H7 (cell line): ENCODE measurements at regions not wholly inside any gene's neighbourhood (a gene's known extent, or its start where the extent isn't known, plus 50 kb on each side); places are given as distances from the start of the nearest gene placed in this dataset.
A peak's percentile ranks its signal among the peaks of the same experiment; 100 is the strongest.
"Not testable (repeated sequence)": the region's sequence is repeated elsewhere in the genome, so short reads cannot be mapped to it uniquely, and the experiment has no call there.

Experiments used
- DNase-seq: peaks from one replicate; pipeline ENCODE4 v3.0.0; 2012
- H3K27me3 ChIP-seq: 2 replicates; pipeline ENCODE4 v1.6.0; 2011; ENCODE audit warnings: mild to moderate bottlenecking, low read length; ENCODE audit not compliant: control insufficient read depth, insufficient read depth
- H3K36me3 ChIP-seq: replicated peaks from 2 replicates; pipeline ENCODE4 v1.5.1; 2011; ENCODE audit warnings: low read length; ENCODE audit not compliant: control insufficient read depth, insufficient read depth
- H3K4me3 ChIP-seq: 2 replicates; pipeline ENCODE4 v1.5.1; 2011; ENCODE audit warnings: low read depth, mild to moderate bottlenecking, control low read depth, low read length, moderate library complexity; ENCODE audit not compliant: insufficient read depth

DNA sequence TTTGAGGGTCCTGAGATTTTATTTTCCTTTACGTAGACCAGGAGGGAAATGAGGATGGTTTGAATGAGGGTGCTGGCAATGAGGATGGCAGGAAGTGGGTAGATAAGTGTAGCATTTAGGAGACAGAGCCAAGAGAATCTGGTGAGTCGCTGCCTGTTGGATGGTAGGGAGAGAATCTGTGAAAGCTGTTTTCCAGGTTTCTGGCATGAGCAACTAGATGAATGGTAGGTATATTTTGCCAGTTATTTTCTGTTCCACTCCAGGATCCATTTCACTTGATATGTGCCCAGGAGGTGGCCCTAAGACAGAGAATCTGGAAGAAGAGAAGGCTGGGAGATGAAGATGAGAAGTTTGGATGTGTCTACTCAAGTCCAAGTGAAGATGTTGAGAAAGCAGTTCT lies 63.3 kb upstream of the VIPR2 start:
- no peak for DNase-seq
- H3K4me3 ChIP-seq: no peak overlapping the region
- H3K27me3 ChIP-seq: no peaks in the 10 kb centered on the region
- no peaks in the 10 kb centered on the region for H3K36me3 ChIP-seq

DNA sequence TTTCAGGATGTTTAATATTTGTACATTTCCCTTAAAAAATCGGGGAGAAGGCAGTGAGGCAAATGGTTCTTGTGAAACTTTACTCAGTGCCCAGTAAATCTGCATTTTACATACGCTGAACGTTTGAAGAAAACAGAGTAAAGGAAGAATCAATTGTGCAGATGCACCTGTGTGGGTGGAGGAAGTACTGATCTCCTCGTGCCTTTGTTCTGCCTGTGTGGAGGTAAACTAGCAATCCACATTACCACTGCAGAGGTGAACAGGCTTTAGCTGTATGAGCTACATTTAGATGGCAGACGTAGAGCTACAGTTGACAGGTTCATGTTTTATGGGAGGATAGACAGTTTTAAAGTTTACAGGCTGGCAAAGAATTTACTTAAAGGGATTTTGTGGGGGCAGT lies 62.7 kb upstream of the VIPR2 start:
- H3K27me3 ChIP-seq: no peaks in the 10 kb centered on the region
- no peaks in the 10 kb centered on the region for H3K36me3 ChIP-seq
- no peak for DNase-seq
- H3K4me3 ChIP-seq: no peak overlapping the region

DNA sequence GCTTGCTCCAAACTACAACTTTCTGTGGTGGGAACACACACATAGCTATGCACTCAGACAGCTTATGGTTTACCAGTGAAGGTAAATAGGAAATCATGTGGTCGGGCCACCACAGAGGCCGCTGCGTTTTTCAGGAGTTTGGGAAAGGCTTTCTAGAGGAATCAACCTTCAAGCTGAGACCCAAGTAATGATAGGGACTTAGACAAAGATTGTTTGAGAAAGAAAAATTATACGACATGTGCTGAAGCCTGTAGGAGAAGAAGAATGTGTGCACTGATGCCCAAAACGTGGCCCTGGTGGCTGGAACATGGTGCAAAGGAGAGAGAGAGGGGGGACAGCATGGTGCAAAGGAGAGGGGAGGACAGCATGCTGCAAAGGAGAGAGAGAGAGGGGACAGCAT lies 61.2 kb upstream of the VIPR2 start:
- no peak overlapping the region for H3K4me3 ChIP-seq
- H3K27me3 ChIP-seq: no peaks in the 10 kb centered on the region
- H3K36me3 ChIP-seq: no peaks in the 10 kb centered on the region
- DNase-seq: no peak

DNA sequence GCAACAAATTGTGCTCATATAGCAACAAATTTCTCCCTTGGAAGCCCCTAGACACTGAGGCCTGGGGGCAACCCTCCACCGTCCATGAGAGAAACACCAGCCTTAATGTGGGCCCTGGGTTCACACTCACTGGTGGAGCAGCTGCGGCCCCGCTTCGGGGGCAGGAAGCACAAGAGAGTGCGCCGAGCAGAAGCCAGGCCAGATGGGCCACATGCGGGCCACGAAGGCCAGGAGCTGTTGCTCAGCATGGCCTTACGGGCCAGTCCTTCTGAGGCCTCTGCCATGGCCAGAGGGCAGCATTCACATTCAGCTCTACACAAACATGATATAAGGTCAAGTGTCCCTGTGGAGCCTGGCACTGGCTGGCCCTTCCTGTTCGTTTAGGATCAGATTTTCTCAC lies 60.0 kb upstream of the VIPR2 start:
- no peak for DNase-seq
- Histone ChIP-seq H3K36me3 (no peaks in the 10 kb centered on the region), H3K4me3 (no peak overlapping the region), H3K27me3 (no peaks in the 10 kb centered on the region)

DNA sequence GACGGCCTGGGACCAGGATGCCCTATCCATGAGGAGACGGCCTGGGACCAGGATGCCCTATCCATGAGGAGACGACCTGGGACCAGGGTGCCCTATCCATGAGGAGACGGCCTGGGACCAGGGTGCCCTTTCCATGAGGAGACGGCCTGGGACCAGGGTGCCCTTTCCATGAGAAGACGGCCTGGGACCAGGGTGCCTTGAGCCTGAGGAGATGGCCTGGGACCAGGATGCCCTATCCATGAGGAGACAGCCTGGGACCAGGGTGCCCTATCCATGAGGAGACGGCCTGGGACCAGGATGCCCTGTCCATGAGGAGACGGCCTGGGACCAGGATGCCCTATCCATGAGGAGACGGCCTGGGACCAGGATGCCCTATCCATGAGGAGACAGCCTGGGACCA lies 58.6 kb upstream of the VIPR2 start:
- not testable (repeated sequence) for DNase-seq, H3K4me3 ChIP-seq, H3K27me3 ChIP-seq, H3K36me3 ChIP-seq

DNA sequence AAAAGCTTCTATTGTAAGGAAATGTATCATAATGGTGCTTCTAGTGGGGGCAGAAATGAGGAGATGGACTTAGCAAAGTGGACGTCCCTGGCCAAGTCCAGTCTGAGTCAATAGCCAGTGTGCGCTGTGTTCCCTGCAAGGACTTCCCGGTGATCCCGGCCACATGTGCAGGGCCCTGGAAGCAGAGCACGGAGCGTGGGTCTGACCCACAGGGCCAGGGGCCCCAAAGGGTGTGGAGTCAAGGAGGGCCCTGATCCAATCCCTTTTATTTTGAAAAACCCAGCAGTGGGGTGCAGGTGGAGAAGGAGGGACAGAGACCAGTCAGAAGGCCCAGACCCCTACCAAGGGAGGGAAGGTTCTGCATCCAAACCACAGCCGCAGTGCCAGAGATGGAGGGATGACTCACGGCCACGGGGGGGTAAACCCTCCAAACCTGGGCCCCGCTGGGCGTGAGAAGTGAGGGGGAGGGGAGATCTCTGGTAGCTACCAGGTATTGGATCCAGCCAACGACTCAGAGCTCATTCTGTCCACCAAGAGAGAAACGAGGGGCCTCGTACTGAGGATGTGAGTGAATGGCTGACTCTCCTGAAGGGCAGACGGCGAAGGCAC lies 57.2 kb upstream of the VIPR2 start:
- Histone ChIP-seq H3K27me3 (no peaks in the 10 kb centered on the region), H3K36me3 (no peaks in the 10 kb centered on the region), H3K4me3 (no peak overlapping the region)
- no peak for DNase-seq

DNA sequence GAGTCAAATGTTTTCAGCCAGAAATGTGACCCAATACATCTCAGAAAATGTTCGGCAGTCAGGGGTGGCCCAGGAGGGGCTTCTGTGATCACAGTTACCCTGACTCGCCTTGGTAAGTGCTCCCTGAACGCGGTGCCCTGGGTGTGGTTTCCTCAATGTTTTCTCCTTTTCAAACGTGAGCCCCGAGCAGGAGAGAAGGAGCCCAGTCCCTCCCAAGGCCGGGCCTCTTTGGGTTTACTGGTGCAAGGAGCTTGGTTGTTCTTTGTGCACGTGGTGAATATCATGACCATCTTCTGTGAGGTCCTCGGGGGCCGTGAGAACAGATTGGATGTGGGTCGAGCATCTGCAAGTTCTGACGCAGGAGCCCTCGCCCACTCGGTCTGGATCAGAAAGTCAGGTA lies 55.8 kb upstream of the VIPR2 start:
- Histone ChIP-seq H3K36me3 (no peaks in the 10 kb centered on the region), H3K27me3 (no peaks in the 10 kb centered on the region), H3K4me3 (no peak overlapping the region)
- no peak for DNase-seq

DNA sequence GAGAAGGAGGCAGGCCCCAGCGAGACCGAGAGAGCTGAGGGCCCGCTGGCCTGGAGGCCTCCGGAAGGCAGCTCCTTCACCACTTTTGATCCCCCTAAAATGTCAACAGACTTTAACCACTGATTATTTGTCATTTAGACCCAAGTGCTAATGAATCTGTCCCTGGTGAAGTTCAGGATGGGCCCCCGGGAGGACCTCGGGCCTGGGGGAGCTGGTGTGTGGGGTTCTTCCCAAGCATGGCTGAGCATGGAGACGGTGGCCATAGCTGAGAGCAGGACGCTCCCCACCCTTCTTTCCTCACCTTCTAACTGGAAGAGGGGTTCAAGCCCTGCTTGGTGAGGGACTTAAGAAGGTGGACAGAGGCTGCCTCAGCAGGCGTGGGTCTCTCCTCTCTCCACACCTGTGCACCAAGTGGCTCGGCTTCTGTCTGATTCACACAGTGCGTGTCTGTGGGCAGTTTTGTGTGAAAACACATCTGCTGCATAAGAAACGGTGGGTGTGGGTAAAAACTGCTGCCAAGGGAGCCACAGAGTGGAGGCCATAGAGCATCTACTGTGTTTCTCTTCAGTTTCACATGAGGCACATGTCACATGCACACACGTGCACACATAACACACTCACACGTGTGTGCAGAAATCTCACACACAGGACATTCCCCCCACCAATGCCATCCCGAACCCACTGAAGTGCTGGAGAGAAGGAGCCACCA lies 53.5 kb upstream of the VIPR2 start:
- DNase-seq: no peak
- H3K4me3 ChIP-seq: no peak overlapping the region

DNA sequence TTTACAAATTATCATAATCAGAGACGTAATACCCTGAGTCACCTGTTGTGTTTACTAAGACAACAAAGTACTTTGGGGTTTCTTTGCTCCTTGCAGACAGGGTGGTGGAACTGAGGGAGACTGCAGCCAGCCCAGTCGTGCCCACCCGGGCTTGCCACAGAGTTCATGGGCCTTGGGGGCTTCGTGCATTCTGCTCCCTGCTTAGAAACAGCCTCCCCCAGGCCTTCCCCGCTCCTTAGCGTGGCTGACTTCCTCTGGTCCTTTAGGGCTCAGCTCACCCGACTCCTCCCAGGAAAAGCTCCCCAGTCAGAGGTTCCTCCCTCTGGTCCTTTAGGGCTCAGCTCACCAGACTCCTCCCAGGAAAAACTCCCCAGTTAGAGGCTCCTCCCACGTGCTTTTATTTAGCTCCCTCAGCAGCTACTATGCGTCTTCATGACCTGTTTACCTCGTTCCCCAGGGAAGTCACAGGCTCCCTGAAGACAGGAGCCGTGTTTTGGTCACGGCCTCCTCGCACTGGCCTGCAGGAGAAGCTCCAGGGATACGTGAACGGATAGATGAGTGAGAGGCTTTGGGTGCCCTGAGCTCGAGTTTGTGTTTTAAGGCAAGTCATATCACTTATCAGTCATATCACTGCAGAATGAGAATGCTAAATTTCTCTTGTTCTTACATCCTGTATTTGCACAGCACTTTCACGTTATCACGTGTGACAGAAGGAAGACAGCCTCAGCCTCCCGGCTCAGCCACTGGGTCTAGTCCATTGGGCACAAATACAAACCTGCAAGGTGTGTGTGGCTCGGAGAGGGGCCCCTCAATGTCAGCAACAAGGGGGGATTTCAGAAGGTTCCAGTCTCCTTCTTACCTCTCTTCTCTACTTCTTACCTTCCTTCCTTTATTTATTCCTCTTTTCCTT lies 52.7 kb upstream of the VIPR2 start:
- Histone ChIP-seq H3K4me3 (no peak overlapping the region), H3K27me3 (no peaks in the 10 kb centered on the region), H3K36me3 (no peaks in the 10 kb centered on the region)
- DNase-seq: peak; percentile 85

More for the DNA sequence above, 53.5 kb upstream of the VIPR2 start:
- Histone ChIP-seq H3K27me3 (no peaks in the 10 kb centered on the region), H3K36me3 (no peaks in the 10 kb centered on the region)

DNA sequence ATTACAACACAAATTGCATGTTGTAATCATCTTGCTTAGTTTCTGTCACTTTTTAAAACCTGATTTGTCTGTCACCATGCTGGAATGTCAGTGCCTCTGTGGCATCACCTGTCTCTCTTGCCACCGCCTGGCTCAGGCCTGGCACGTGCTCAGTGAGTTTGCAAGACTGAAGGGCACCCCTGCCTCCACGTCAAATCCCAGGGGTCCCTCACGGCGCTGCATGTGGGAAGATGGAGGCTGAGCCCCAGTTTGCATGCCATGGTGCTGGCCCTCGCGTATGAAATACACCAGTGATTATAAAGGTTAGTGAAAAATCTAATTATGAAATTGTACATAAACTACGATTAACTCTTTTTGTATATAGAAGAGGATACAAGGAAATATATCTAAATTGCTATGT lies 51.9 kb upstream of the VIPR2 start:
- H3K4me3 ChIP-seq: no peak overlapping the region
- no peaks in the 10 kb centered on the region for H3K36me3 ChIP-seq
- H3K27me3 ChIP-seq: no peaks in the 10 kb centered on the region
- no peak for DNase-seq

DNA sequence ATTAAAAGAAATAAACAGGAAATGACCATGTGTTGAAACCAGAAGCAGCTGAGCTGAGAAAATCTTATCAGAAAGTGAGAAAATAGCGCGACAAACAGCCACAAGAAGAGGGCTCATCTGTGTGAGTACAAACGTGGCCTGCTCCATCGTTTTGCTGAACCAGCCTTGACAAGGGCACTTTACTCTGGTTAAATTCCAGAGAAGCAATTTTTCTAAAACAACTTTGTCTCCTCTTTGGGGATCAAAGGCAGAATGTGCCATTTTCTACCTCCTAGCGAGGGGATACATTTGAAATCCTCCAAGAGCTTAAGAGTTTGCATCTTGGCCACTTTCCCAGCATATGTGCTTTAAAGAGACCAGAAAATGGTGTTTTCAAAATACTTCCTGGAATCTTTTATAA lies 51.3 kb upstream of the VIPR2 start:
- no peak for DNase-seq
- Histone ChIP-seq H3K4me3 (no peak overlapping the region), H3K36me3 (no peaks in the 10 kb centered on the region)

More for the DNA sequence above, 51.3 kb upstream of the VIPR2 start:
- no peaks in the 10 kb centered on the region for H3K27me3 ChIP-seq
